GM23338 (cell line): ENCODE measurements at regions not wholly inside any gene's neighbourhood (a gene's known extent, or its start where the extent isn't known, plus 50 kb on each side); places are given as distances from the start of the nearest gene placed in this dataset.
A peak's percentile ranks its signal among the peaks of the same experiment; 100 is the strongest.

Experiments used
- ATAC-seq: fragments of 200-7000 bp; cut with Tn5 transposase; 3 replicates; pipeline ENCODE4 v1.9.1; 2020
- DNase-seq: peaks from one replicate; pipeline ENCODE4 v3.0.0-alpha.2; 2015; ENCODE audit warnings: low spot score
- H2AFZ ChIP-seq: fragments of 200-600 bp; sonication (generic); 2 replicates; pipeline ENCODE4 v1.8.0; 2016; ENCODE audit warnings: antibody characterized with exemption, mild to moderate bottlenecking, moderate library complexity
- H3F3A ChIP-seq: fragments of 200-600 bp; sonication (generic); replicated peaks from 2 replicates; pipeline ENCODE4 v1.8.0; 2017; ENCODE audit warnings: antibody characterized with exemption, mixed run types, low read depth
- H3K27ac ChIP-seq: fragments of 200-600 bp; sonication (generic); 2 replicates; pipeline ENCODE4 v1.6.1; 2016; ENCODE audit warnings: low read depth
- H3K27me3 ChIP-seq: fragments of 200-600 bp; sonication (generic); 2 replicates; pipeline ENCODE4 v1.8.0; 2016; ENCODE audit warnings: mild to moderate bottlenecking, mixed run types, moderate library complexity; ENCODE audit not compliant: insufficient read depth
- H3K36me3 ChIP-seq: fragments of 200-600 bp; sonication (generic); 2 replicates; pipeline ENCODE4 v1.8.0; 2016; ENCODE audit warnings: mild to moderate bottlenecking; ENCODE audit not compliant: insufficient read depth
- H3K4me1 ChIP-seq: fragments of 200-600 bp; sonication (generic); 2 replicates; pipeline ENCODE4 v1.8.0; 2016; ENCODE audit warnings: mild to moderate bottlenecking, moderate library complexity; ENCODE audit not compliant: insufficient read depth
- H3K4me2 ChIP-seq: fragments of 200-600 bp; sonication (generic); 2 replicates; pipeline ENCODE4 v1.7.1; 2017; ENCODE audit warnings: mixed run types
- H3K4me3 ChIP-seq: fragments of 200-600 bp; sonication (generic); 2 replicates; pipeline ENCODE4 v1.6.1; 2016; ENCODE audit warnings: mixed run types
- H3K79me2 ChIP-seq: fragments of 200-600 bp; sonication (generic); replicated peaks from 2 replicates; pipeline ENCODE4 v1.8.0; 2017; ENCODE audit warnings: mild to moderate bottlenecking; ENCODE audit not compliant: insufficient read depth
- H3K9me2 ChIP-seq: fragments of 200-600 bp; sonication (generic); 2 replicates; pipeline ENCODE4 v1.8.0; 2017; ENCODE audit not compliant: insufficient read depth
- H4K20me1 ChIP-seq: fragments of 200-600 bp; sonication (generic); replicated peaks from 2 replicates; pipeline ENCODE4 v1.8.0; 2017; ENCODE audit warnings: mild to moderate bottlenecking; ENCODE audit not compliant: insufficient read depth
- H3K27ac Mint-ChIP-seq: 2 replicates; pipeline ENCODE4 v1.8.0; 2020; ENCODE audit warnings: inconsistent platforms, mild to moderate bottlenecking, moderate library complexity, mixed read lengths
- H3K27me3 Mint-ChIP-seq: 3 replicates; pipeline ENCODE4 v1.8.0; 2022; ENCODE audit warnings: low read depth, mild to moderate bottlenecking, moderate library complexity, mixed read lengths, inconsistent platforms; ENCODE audit not compliant: insufficient read depth, poor library complexity
- H3K36me3 Mint-ChIP-seq: 3 replicates; pipeline ENCODE4 v1.8.0; 2021; ENCODE audit warnings: low read depth, mild to moderate bottlenecking, inconsistent platforms, moderate library complexity, mixed read lengths
- H3K4me1 Mint-ChIP-seq: 3 replicates; pipeline ENCODE4 v1.8.0; 2020; ENCODE audit warnings: mild to moderate bottlenecking, inconsistent platforms, mixed read lengths
- H3K4me3 Mint-ChIP-seq: 3 replicates; pipeline ENCODE4 v1.8.0; 2021; ENCODE audit warnings: moderate library complexity, mild to moderate bottlenecking, inconsistent platforms, mixed read lengths
- H3K9me3 Mint-ChIP-seq: 3 replicates; pipeline ENCODE4 v1.8.0; 2020; ENCODE audit warnings: moderate library complexity, mild to moderate bottlenecking, inconsistent platforms, mixed read lengths
- CREB1 ChIP-seq: fragments of 250-450 bp; sonication (Bioruptor Pico); IDR thresholded peaks from 2 replicates; pipeline ENCODE4 v1.5.0; 2020; ENCODE audit warnings: low read depth, mild to moderate bottlenecking, moderate library complexity
- EZH2 ChIP-seq: fragments of 200-600 bp; sonication (generic); IDR thresholded peaks from one replicate; pipeline ENCODE4 v1.8.0; 2017; ENCODE audit warnings: antibody characterized with exemption, mild to moderate bottlenecking, low read depth; ENCODE audit not compliant: unreplicated experiment
- EZH2phosphoT487 ChIP-seq: fragments of 200-600 bp; sonication (generic); IDR thresholded peaks from one replicate; pipeline ENCODE4 v1.8.1; 2018; ENCODE audit warnings: antibody characterized with exemption; ENCODE audit not compliant: unreplicated experiment
- NANOG ChIP-seq: IDR thresholded peaks from 2 replicates; pipeline ENCODE4 v1.6.1; 2016; ENCODE audit warnings: antibody characterized with exemption, borderline replicate concordance
- POLR2AphosphoS5 ChIP-seq: IDR thresholded peaks from 2 replicates; pipeline ENCODE4 v1.6.1; 2016; ENCODE audit warnings: antibody characterized with exemption, low read depth
- STAT1 ChIP-seq: IDR thresholded peaks from one replicate; pipeline ENCODE4 v1.6.1; 2016; ENCODE audit warnings: antibody characterized with exemption; ENCODE audit not compliant: unreplicated experiment
- ZNF114 ChIP-seq: fragments of 250-450 bp; sonication (Bioruptor Pico); IDR thresholded peaks from 2 replicates; pipeline ENCODE4 v1.5.0; 2020; ENCODE audit warnings: mild to moderate bottlenecking, moderate library complexity
- TF ChIP-seq, protein P1 (sequence below): IDR thresholded peaks from 2 replicates; pipeline ENCODE4 v1.6.1; 2016; ENCODE audit warnings: antibody characterized with exemption
- TF ChIP-seq, protein P2 (sequence below), 2 experiments: fragments of 200-600 bp in 1 of 2; sonication (generic) in 1 of 2; conservative IDR thresholded peaks; 2 replicates each; pipeline versions ENCODE4 v1.5.1 to v1.6.1; 2016 to 2017; ENCODE audit warnings: antibody characterized with exemption in 2 of 2, low read depth in 2 of 2, mild to moderate bottlenecking in 2 of 2, moderate library complexity in 1 of 2

DNA sequence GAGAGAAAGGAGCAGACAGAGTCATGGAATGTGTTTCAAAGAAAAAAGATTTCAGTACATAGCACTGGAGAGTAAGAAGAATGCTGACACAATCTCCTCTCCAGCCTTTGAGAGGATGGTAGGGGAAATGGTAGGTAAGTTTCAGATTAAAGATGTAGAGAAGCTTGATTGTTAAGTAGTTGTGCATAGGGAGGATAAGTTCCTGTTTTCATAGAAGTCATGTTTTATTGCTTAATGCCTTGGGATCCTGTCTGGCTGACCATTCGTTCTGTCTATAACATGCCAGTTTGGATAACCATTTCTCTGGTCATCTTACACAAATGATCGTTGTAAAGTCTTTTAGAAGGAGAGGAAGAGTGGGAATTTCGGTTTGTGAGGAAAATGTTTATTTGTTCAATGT lies 95.7 kb upstream of the IGSF10 start:
- Mint-ChIP-seq H3K27ac (no peak overlapping the region), H3K36me3 (no peaks in the 10 kb centered on the region), H3K4me1 (peaks cover 20% of the 10 kb centered on the region), H3K4me3 (no peak overlapping the region), H3K27me3 (peaks cover 2% of the 10 kb centered on the region), H3K9me3 (no peaks in the 10 kb centered on the region)
- no peaks in the 10 kb centered on the region for H3K79me2 ChIP-seq
- peak overlapping the region; percentile 54; the same call in 1 of the 2 replicates for H2AFZ ChIP-seq
- H4K20me1 ChIP-seq = no peaks in the 10 kb centered on the region
- no peak overlapping the region for H3K27ac ChIP-seq
- H3K36me3 ChIP-seq = no peaks in the 10 kb centered on the region
- no peaks in the 10 kb centered on the region for H3K9me2 ChIP-seq
- DNase-seq = no peak
- H3F3A ChIP-seq = no peaks in the 10 kb centered on the region
- H3K4me2 ChIP-seq = no peak overlapping the region
- no peak overlapping the region for H3K4me3 ChIP-seq
- no peaks in the 10 kb centered on the region for H3K27me3 ChIP-seq
- H3K4me1 ChIP-seq = peaks cover 20% of the 10 kb centered on the region
- ATAC-seq = no peak
- TF ChIP-seq NANOG (no peak), CREB1 (CRISPR knock-in tag) (no peak), ZNF114 (CRISPR knock-in tag) (no peak), POLR2AphosphoS5 (no peak), STAT1 (no peak), EZH2phosphoT487 (no peak), EZH2 (no peak)
- TF ChIP-seq, protein P1, sequence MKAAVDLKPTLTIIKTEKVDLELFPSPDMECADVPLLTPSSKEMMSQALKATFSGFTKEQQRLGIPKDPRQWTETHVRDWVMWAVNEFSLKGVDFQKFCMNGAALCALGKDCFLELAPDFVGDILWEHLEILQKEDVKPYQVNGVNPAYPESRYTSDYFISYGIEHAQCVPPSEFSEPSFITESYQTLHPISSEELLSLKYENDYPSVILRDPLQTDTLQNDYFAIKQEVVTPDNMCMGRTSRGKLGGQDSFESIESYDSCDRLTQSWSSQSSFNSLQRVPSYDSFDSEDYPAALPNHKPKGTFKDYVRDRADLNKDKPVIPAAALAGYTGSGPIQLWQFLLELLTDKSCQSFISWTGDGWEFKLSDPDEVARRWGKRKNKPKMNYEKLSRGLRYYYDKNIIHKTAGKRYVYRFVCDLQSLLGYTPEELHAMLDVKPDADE = no peak

DNA sequence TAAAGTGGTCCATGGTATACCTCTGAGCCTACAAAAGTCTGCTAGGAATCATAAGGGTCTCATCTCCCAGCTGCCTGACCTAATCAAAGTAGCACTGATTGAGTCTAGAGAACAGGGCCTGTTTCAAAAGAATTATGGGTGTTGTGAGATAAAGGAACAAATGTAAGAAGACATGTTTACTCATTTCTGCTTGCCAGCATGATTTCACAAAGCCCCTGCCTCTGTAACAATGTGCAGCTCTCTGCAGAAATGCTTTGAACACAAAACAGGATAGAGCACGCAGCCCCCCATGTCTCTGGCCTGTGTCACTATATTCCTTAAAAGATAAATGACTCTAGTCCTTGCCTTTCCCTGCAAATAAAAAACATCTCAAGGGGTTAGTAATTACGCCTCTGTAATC lies 94.7 kb upstream of the IGSF10 start:
- H3F3A ChIP-seq = no peaks in the 10 kb centered on the region
- no peak overlapping the region for H3K27ac ChIP-seq
- H3K36me3 ChIP-seq = no peaks in the 10 kb centered on the region
- Mint-ChIP-seq H3K4me1 (peaks cover 19% of the 10 kb centered on the region), H3K4me3 (no peak overlapping the region), H3K27me3 (peaks cover 3% of the 10 kb centered on the region), H3K27ac (peak overlapping the region; percentile 2; the same call in 1 of the 2 replicates), H3K36me3 (no peaks in the 10 kb centered on the region), H3K9me3 (no peaks in the 10 kb centered on the region)
- H3K4me3 ChIP-seq = no peak overlapping the region
- H3K4me1 ChIP-seq = peaks cover 20% of the 10 kb centered on the region
- DNase-seq = no peak
- peak overlapping the region; percentile 54; the same call in 1 of the 2 replicates for H2AFZ ChIP-seq
- no peak overlapping the region for H3K4me2 ChIP-seq
- no peaks in the 10 kb centered on the region for H3K27me3 ChIP-seq
- no peaks in the 10 kb centered on the region for H3K9me2 ChIP-seq
- ATAC-seq = no peak
- no peak for TF ChIP-seq EZH2
- H3K79me2 ChIP-seq = no peaks in the 10 kb centered on the region
- H4K20me1 ChIP-seq = no peaks in the 10 kb centered on the region

DNA sequence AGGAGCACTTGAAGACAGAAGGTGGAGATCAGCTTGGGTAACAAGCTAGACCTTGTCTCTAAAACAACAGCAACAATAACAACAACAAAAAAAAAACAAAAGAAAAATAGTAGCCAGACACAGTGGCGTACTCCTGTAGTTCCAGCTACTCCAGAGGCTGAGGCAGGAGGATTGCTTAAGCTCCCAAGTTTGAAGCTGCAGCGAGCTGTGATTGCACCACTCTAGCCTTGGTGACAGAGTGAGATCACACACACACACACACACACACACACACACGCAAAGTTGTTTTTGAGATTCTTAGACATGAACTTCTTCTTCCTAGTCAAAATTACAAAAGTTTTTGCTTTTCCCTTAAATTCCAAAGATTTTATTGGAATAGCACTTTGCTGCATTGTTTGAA lies 93.0 kb upstream of the IGSF10 start:
- Mint-ChIP-seq H3K4me3 (no peak overlapping the region), H3K9me3 (no peaks in the 10 kb centered on the region), H3K4me1 (peaks cover 8% of the 10 kb centered on the region; the same call in 2 of the 3 replicates), H3K27ac (no peak overlapping the region), H3K36me3 (no peaks in the 10 kb centered on the region), H3K27me3 (peaks cover 3% of the 10 kb centered on the region)
- Histone ChIP-seq H3K4me3 (no peak overlapping the region), H3K27ac (no peak overlapping the region), H3K79me2 (no peaks in the 10 kb centered on the region), H3K4me1 (peaks cover 9% of the 10 kb centered on the region), H3F3A (no peaks in the 10 kb centered on the region), H4K20me1 (no peaks in the 10 kb centered on the region), H3K9me2 (no peaks in the 10 kb centered on the region), H3K36me3 (no peaks in the 10 kb centered on the region), H2AFZ (no peak overlapping the region; the same call in 1 of the 2 replicates), H3K27me3 (no peaks in the 10 kb centered on the region), H3K4me2 (no peak overlapping the region)
- DNase-seq (no peak), ATAC-seq (no peak)
- TF ChIP-seq CREB1 (CRISPR knock-in tag) (no peak), EZH2phosphoT487 (no peak), POLR2AphosphoS5 (no peak), ZNF114 (CRISPR knock-in tag) (no peak)
- TF ChIP-seq, protein P2, sequence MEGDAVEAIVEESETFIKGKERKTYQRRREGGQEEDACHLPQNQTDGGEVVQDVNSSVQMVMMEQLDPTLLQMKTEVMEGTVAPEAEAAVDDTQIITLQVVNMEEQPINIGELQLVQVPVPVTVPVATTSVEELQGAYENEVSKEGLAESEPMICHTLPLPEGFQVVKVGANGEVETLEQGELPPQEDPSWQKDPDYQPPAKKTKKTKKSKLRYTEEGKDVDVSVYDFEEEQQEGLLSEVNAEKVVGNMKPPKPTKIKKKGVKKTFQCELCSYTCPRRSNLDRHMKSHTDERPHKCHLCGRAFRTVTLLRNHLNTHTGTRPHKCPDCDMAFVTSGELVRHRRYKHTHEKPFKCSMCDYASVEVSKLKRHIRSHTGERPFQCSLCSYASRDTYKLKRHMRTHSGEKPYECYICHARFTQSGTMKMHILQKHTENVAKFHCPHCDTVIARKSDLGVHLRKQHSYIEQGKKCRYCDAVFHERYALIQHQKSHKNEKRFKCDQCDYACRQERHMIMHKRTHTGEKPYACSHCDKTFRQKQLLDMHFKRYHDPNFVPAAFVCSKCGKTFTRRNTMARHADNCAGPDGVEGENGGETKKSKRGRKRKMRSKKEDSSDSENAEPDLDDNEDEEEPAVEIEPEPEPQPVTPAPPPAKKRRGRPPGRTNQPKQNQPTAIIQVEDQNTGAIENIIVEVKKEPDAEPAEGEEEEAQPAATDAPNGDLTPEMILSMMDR (conservative IDR thresholded peaks at IDR 0.05; ENCODE audit: low read depth in 2 of 2) = no peak
